BJ (cell line): ENCODE measurements at regions not wholly inside any gene's neighbourhood (a gene's known extent, or its start where the extent isn't known, plus 50 kb on each side); places are given as distances from the start of the nearest gene placed in this dataset.

ENCODE experiments used
- CTCF ChIA-PET: fragments of 350-600 bp; formaldehyde crosslinking; extraction: SDS; loops from one replicate; lab custom pipeline; 2021; ENCODE audit warnings: antibody characterized with exemption, inconsistent platforms; lab: Yijun Ruan, JAX
- POLR2A ChIA-PET: fragments of 300-600 bp; sonication (Branson Sonifier 250); formaldehyde crosslinking; extraction: SDS; loops from one replicate; lab custom pipeline; 2021; ENCODE audit warnings: antibody characterized with exemption; lab: Charles Lee
- DNase-seq: peaks from one replicate; pipeline ENCODE4 v3.0.0-alpha.2; 2011; ENCODE audit warnings: low read depth
- H3K27me3 ChIP-seq: 2 replicates; pipeline ENCODE4 v1.6.0; 2011; ENCODE audit warnings: low read length; ENCODE audit not compliant: control insufficient read depth, insufficient read depth
- H3K36me3 ChIP-seq: 2 replicates; pipeline ENCODE4 v1.5.1; 2011; ENCODE audit warnings: low read length; ENCODE audit not compliant: control insufficient read depth, insufficient read depth
- H3K4me3 ChIP-seq: 2 replicates; pipeline ENCODE4 v1.5.1; 2011; ENCODE audit warnings: low read depth, mild to moderate bottlenecking, control low read depth, low read length
- CTCF ChIP-seq: IDR thresholded peaks from 2 replicates; pipeline ENCODE4 v1.5.1; 2011; ENCODE audit warnings: low read depth, mild to moderate bottlenecking, control low read depth, inconsistent platforms, low read length, moderate library complexity; ENCODE audit not compliant: insufficient read depth

DNA sequence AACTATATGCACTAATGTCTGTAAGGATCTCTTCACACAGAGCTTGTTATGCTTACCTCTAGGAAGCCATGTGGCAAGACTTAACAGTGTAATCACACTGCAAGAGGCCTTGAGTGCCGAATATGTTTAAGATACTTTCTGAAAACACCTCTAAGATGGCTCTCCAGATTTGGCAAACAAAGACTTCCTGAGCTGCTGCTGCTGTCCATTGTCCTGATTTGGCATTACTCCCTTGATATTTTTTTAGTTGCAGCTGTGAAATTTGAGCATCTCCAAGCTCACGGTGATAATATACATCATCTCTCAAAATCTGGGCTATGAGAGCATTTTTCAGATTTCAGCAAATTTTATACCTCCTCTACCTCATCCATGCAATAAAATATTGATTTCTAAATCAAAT is 384.5 kb upstream of the CDH6 start:
- H3K4me3 ChIP-seq: no peak overlapping the region
- POLR2A ChIA-PET: no interaction called here
- no peak for TF ChIP-seq CTCF
- no peaks in the 10 kb centered on the region for H3K36me3 ChIP-seq
- DNase-seq: no peak
- CTCF ChIA-PET: no interaction called here
- no peaks in the 10 kb centered on the region for H3K27me3 ChIP-seq

GRCh38 chr5:30804739-30805505 is 388.6 kb upstream of the CDH6 start:
- Histone ChIP-seq H3K4me3 (no peak overlapping the region), H3K36me3 (no peaks in the 10 kb centered on the region), H3K27me3 (no peaks in the 10 kb centered on the region)
- TF ChIP-seq CTCF: no peak
- CTCF ChIA-PET: no interaction called here
- POLR2A ChIA-PET: no interaction called here
- DNase-seq: no peak

DNA sequence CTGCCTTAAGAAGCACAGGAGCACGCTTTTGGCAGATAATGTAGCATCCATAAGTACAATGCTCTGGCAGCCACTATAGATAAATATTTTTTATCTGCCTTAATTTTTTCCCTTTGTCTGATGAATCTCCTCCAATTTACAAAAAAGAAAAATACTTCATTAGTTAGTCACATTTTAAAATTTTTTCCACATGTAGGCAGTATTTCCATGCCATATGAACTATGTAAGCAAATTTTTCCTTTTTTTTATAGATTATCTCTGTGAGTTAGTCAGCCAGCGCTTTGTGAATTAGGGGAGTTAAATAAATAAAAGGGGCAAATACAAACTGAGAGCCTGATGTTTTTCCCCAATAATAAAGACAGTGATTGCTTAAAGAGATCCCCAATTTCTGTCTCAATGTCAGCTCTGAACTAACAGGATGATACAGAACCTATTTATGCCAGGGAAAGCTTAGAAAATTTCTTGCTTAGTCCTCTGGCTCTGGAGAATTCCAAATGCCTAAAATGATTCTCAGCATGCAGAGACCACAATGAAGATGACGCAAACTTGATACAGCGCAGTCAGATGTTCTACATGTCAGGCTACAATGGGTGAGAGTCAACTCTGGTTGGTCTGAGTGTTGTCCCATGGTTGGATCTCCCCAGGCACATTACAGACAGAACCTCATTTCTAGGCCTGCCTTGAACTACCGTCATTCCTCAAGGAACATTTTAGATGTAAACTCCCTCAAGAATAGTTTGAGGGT is 390.4 kb upstream of the CDH6 start:
- CTCF ChIA-PET: interaction anchor here (0.6 to 1.1 kb wide), 2 partner anchors 133 to 429 kb away, joined by 3 read pairs; no protein-coding TSS in a partner anchor

DNA sequence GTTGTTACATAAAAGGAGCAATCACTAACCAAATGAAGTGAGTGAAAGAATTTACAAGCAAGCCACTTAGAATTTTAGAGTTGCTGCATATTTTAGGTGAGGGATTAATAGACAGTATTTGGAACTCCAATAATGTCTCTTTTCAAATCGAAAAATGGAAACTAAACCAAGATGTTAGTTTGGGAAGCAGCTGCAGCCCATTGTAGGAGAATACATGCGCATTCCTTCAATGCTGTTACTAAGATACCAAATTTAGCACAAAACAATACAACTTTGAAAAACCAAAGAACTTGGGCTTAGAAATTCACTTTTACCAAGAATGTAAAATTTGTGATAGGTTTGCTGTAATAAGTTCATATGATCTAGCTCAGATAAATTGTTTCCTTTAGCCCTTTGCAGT is 411.8 kb upstream of the CDH6 start:
- Histone ChIP-seq H3K27me3 (no peaks in the 10 kb centered on the region), H3K4me3 (no peak overlapping the region), H3K36me3 (no peaks in the 10 kb centered on the region)
- CTCF ChIA-PET: no interaction called here
- no peak for TF ChIP-seq CTCF
- POLR2A ChIA-PET: no interaction called here
- DNase-seq: no peak

More for the DNA sequence above, 390.4 kb upstream of the CDH6 start:
- POLR2A ChIA-PET: no interaction called here
- H3K36me3 ChIP-seq: no peaks in the 10 kb centered on the region
- TF ChIP-seq CTCF: no peak
- DNase-seq: no peak
- H3K27me3 ChIP-seq: no peaks in the 10 kb centered on the region
- H3K4me3 ChIP-seq: no peak overlapping the region

DNA sequence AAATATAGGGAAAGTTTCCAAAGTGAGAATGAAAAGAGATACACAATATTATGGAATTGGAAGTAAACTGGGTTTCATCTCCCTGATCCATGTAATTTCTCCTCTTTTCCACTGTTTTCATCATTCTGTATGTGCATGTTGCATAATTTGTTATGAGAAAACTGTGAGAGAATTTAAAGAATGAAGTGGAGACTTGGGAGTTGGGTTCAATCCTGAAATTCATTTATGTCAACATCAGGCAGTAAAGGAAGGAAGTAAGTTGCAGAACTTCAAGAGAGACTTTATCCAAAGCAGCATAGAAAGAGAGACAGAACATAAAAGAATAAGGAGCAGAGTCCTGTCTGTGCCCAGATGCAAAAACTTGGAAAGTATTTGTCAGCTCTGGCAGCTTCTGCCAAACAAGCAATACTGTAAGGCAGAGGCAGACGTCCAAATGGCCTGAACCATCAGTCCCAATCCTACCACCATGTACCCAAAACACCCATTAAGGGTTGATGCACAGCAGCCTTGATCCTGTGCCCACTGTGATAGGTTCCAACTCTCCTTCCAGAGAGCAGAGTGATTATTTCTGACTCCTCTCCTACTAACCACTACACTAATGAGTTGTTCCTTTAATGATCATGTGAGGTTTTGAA is 425.3 kb upstream of the CDH6 start:
- ChIA-PET CTCF (no interaction called here), POLR2A (no interaction called here)
- Histone ChIP-seq H3K36me3 (no peaks in the 10 kb centered on the region), H3K27me3 (no peaks in the 10 kb centered on the region), H3K4me3 (no peak overlapping the region)
- no peak for DNase-seq
- no peak for TF ChIP-seq CTCF
